CD4-positive, alpha-beta T cell (primary cell): ENCODE measurements at regions not wholly inside any gene's neighbourhood (a gene's known extent, or its start where the extent isn't known, plus 50 kb on each side); places are given as distances from the start of the nearest gene placed in this dataset.

ENCODE experiments used
- ATAC-seq: fragments of 200-7000 bp; cut with Tn5 transposase; one replicate; pipeline ENCODE4 v1.10.0; 2022; ENCODE audit warnings: mild to moderate bottlenecking; ENCODE audit not compliant: poor library complexity
- CTCF ChIA-PET: fragments of 350-600 bp; sonication (Branson Sonifier 250); formaldehyde crosslinking; loops from one replicate; lab custom pipeline; 2021; ENCODE audit warnings: antibody characterized with exemption, inconsistent platforms; lab: Charles Lee
- POLR2A ChIA-PET: fragments of 350-600 bp; sonication (Branson Sonifier 250); formaldehyde crosslinking; loops from one replicate; lab custom pipeline; 2021; ENCODE audit warnings: antibody characterized with exemption, inconsistent platforms; lab: Charles Lee
- DNase-seq, 14 experiments: peaks; one replicate each; pipeline ENCODE4 v3.0.0-alpha.2; 2013 to 2020; ENCODE audit warnings: mixed read lengths in 2 of 14
- H3K27ac ChIP-seq, 2 donors: one replicate each; pipeline versions ENCODE4 v1.5.1 to v1.7.0; 2013; ENCODE audit warnings: low read length in 2 of 2, low read depth in 1 of 2, mild to moderate bottlenecking in 1 of 2
- H3K27me3 ChIP-seq, 2 experiments: 1 replicate in 1 of 2; 2 replicates in 1 of 2; pipeline versions ENCODE4 v1.6.1 to v1.7.0; 2013; ENCODE audit warnings: low read length in 2 of 2, control low read depth in 1 of 2, mild to moderate bottlenecking in 1 of 2, moderate library complexity in 1 of 2; ENCODE audit not compliant: insufficient read depth in 2 of 2, control insufficient read depth in 1 of 2
- H3K36me3 ChIP-seq: one replicate; pipeline ENCODE4 v1.6.1; 2013; ENCODE audit warnings: low read length, control low read depth; ENCODE audit not compliant: insufficient read depth
- H3K4me1 ChIP-seq: one replicate; pipeline ENCODE4 v1.6.1; 2013; ENCODE audit warnings: low read length, control low read depth; ENCODE audit not compliant: insufficient read depth
- H3K4me3 ChIP-seq: one replicate; pipeline ENCODE4 v1.5.1; 2013; ENCODE audit warnings: mild to moderate bottlenecking, low read length, moderate library complexity
- H3K9me3 ChIP-seq, 2 experiments: 1 replicate in 1 of 2; 2 replicates in 1 of 2; pipeline versions ENCODE4 v1.6.1 to v1.7.0; 2013; ENCODE audit warnings: low read length in 2 of 2, mild to moderate bottlenecking in 2 of 2, control low read depth in 1 of 2, moderate library complexity in 1 of 2; ENCODE audit not compliant: control insufficient read depth in 1 of 2, insufficient read depth in 1 of 2
- H3K27ac Mint-ChIP-seq: one replicate; pipeline ENCODE4 v1.8.0; 2020; ENCODE audit warnings: mixed read lengths
- H3K27me3 Mint-ChIP-seq: one replicate; pipeline ENCODE4 v1.8.0; 2021; ENCODE audit warnings: mixed read lengths
- H3K36me3 Mint-ChIP-seq: one replicate; pipeline ENCODE4 v1.8.0; 2021; ENCODE audit warnings: low read depth, mixed read lengths
- H3K4me1 Mint-ChIP-seq: one replicate; pipeline ENCODE4 v1.8.0; 2021; ENCODE audit warnings: low read depth, mixed read lengths
- H3K4me3 Mint-ChIP-seq: one replicate; pipeline ENCODE4 v1.8.0; 2020; ENCODE audit warnings: mild to moderate bottlenecking, mixed read lengths
- H3K9me3 Mint-ChIP-seq: one replicate; pipeline ENCODE4 v1.8.0; 2020; ENCODE audit warnings: mixed read lengths
- CTCF ChIP-seq: fragments of 200-600 bp; IDR thresholded peaks from one replicate; pipeline ENCODE4 v1.8.0; 2022; ENCODE audit warnings: antibody characterized with exemption, mild to moderate bottlenecking
- intact Hi-C, 2 experiments: fragments of 100-400 bp; cut with DNase I in 1 of 2; cut with micrococcal nuclease in 1 of 2; formaldehyde crosslinking; loops; one replicate each; pipeline versions ENCODE4 v1.15.1 to v1.9.0; 2023 to 2025; cut with DNase I, micrococcal nuclease

GRCh38 chr18:78774741-78775141 is 204.9 kb upstream of the SALL3 start:
- intact Hi-C loops, result no loop called here
- Histone ChIP-seq H3K4me3 (no peak overlapping the region), H3K9me3 (peaks cover 0 to 8% of the 10 kb centered on the region in 2 experiments), H3K27me3 (no peaks in the 10 kb centered on the region), H3K36me3 (no peaks in the 10 kb centered on the region), H3K4me1 (no peaks in the 10 kb centered on the region), H3K27ac (no peak overlapping the region)
- CTCF ChIA-PET, result no interaction called here
- DNase-seq, result no peak
- no peaks in the 10 kb centered on the region for H3K36me3 Mint-ChIP-seq
- POLR2A ChIA-PET, result no interaction called here
- H3K9me3 Mint-ChIP-seq, result no peaks in the 10 kb centered on the region
- H3K4me1 Mint-ChIP-seq, result no peaks in the 10 kb centered on the region
- TF ChIP-seq CTCF, result no peak
- H3K27me3 Mint-ChIP-seq, result no peaks in the 10 kb centered on the region
- H3K27ac Mint-ChIP-seq, result no peak overlapping the region
- no peak overlapping the region for H3K4me3 Mint-ChIP-seq
- no peak for ATAC-seq

- Mint-ChIP-seq H3K27me3 (no peaks in the 10 kb centered on the region), H3K27ac (no peak overlapping the region), H3K4me3 (no peak overlapping the region), H3K36me3 (no peaks in the 10 kb centered on the region), H3K4me1 (no peaks in the 10 kb centered on the region), H3K9me3 (no peaks in the 10 kb centered on the region)
- Histone ChIP-seq H3K36me3 (no peaks in the 10 kb centered on the region), H3K4me1 (no peaks in the 10 kb centered on the region), H3K27me3 (no peaks in the 10 kb centered on the region), H3K9me3 (peaks cover 0 to 22% of the 10 kb centered on the region in 2 experiments), H3K4me3 (no peak overlapping the region), H3K27ac (no peak overlapping the region)
- intact Hi-C loops, result no loop called here
- no peak for TF ChIP-seq CTCF
- ChIA-PET POLR2A (no interaction called here), CTCF (no interaction called here)
- ATAC-seq, result no peak
- no peak for DNase-seq
Observed at GRCh38 chr18:78776151-78776550, 203.5 kb upstream of the SALL3 start.

- H3K9me3 ChIP-seq, result peaks cover 0 to 27% of the 10 kb centered on the region in 2 experiments
- H3K9me3 Mint-ChIP-seq, result no peaks in the 10 kb centered on the region
- no peaks in the 10 kb centered on the region for H3K27me3 Mint-ChIP-seq
- no peaks in the 10 kb centered on the region for H3K4me1 Mint-ChIP-seq
- no peak overlapping the region for H3K4me3 ChIP-seq
- intact Hi-C loops, result no loop called here
- H3K27ac ChIP-seq, result no peak overlapping the region
- DNase-seq (no peak), ATAC-seq (no peak)
- H3K36me3 Mint-ChIP-seq, result no peaks in the 10 kb centered on the region
- H3K27me3 ChIP-seq, result no peaks in the 10 kb centered on the region
- no peaks in the 10 kb centered on the region for H3K4me1 ChIP-seq
- no peaks in the 10 kb centered on the region for H3K36me3 ChIP-seq
- no peak overlapping the region for H3K4me3 Mint-ChIP-seq
- POLR2A ChIA-PET, result no interaction called here
- CTCF ChIA-PET, result no interaction called here
- no peak for TF ChIP-seq CTCF
- no peak overlapping the region for H3K27ac Mint-ChIP-seq
Observed at GRCh38 chr18:78776706-78777285, 202.8 kb upstream of the SALL3 start.
